HG02798 (cell line): ENCODE measurements at regions not wholly inside any gene's neighbourhood (a gene's known extent, or its start where the extent isn't known, plus 50 kb on each side); places are given as distances from the start of the nearest gene placed in this dataset.

Experiments
- ATAC-seq: cut with Tn5 transposase; IDR thresholded peaks from one replicate; pipeline ENCODE4 v1.9.1; 2021; ENCODE audit warnings: mild to moderate bottlenecking; ENCODE audit not compliant: unreplicated experiment, poor library complexity

- ATAC-seq = no peak
Observed at GRCh38 chr2:117726747-117727146, 87.7 kb upstream of the DDX18 start.

- no peak for ATAC-seq
Observed at GRCh38 chr2:117737846-117738245, 76.6 kb upstream of the DDX18 start.

- ATAC-seq = no peak
Observed at GRCh38 chr2:117738991-117739839, 75.3 kb upstream of the DDX18 start.

DNA sequence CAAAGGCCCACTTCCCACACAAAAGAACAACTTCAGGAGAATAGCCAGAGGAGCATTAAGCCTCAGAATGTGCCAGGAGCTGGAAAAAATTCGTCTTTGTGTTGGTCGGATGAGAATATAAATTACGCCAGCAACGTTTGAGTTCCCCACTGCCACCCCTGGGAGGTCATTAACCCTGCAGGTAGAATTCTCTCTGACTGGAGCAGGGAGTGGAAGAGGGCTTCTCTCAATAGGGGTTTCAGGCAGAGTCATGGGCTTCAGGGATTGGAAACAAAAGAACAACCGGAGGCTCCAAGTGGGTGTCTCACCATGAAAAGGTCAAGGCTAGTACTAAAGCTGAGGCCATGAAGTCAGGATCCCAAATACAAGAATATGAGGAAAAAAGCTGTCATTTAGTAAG lies 69.0 kb upstream of the DDX18 start:
- no peak for ATAC-seq

DNA sequence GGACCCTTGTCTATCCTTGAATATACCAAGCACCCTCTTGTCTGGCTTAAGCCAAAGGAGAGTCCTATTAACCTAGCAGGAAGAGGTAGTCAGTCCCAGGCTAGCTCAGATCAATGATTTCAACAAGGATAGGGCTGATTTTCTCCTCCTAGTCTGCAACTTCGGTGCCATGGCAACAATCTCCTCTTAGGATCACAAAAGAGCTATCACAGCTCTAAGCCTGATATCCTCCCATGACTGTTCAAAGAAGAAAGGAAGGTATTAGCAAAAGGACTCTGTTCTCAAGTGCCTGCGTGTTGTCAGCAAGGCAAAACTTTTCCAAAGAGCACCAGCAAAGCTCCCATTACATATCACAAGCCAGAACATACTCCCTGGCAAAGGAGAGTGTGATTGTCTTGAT lies 58.7 kb upstream of the DDX18 start:
- ATAC-seq = no peak

- ATAC-seq = no peak
Observed at GRCh38 chr2:117760916-117761315, 53.6 kb upstream of the DDX18 start.

- no peak for ATAC-seq
Observed at GRCh38 chr2:117762454-117762853, 52.0 kb upstream of the DDX18 start.

DNA sequence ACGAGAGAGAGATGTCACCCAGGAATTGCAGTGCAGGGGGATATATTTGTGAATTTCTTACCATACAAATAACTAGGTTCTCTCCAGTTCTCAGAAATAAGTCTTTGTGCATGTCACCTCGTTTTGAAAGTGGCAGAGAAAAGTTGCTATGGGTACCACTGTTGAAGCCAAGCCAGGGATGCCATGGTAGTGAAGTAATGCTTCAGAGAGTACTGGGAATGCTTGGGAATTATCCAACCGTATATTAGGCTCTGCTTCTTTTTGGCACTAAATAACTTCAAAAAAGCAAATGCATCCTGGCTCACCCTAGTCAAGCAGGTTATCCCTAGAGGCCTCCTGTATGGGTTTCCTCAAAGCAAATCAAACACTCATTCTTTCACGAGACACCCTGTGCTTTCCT lies 50.7 kb upstream of the DDX18 start:
- no peak for ATAC-seq
